ENCODE measurements at regions not wholly inside any gene's neighbourhood (a gene's known extent, or its start where the extent isn't known, plus 50 kb on each side); places are given as distances from the start of the nearest gene placed in this dataset.
A peak's percentile ranks its signal among the peaks of the same experiment; 100 is the strongest.

DNA sequence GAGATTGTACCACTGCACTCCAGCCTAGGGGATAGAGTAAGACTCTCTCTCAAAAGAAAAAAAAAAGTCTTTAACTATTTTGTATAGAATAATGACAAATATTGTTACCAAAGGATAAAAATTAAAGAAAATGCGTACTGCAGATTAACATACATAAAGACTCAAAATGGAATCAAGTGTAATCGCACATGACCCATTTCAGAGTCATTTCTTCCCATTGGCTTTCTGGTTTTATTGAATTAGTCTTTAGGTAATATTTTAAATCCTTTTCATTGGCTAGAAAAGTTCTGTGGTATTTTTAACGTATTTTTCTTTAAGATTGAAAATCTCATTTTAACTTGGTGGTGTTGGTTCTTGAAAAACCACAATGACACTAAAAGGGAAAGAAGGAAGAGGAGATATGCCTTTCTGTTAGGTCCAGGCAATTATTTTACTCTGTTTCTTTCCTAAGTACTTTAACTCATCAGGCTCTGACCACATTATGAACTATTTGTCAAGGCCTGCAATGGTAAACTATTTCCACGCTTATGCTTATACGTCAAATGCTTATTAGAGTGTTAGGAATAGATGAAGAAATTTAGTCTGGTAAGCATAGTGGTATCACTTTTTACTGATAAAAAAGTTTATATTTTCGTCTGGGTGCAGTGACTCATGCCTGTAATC, 52.3 kb downstream of the PLEKHG1 start:
- DNase-seq (ENCODE audit: low spot score), result no peak

DNA sequence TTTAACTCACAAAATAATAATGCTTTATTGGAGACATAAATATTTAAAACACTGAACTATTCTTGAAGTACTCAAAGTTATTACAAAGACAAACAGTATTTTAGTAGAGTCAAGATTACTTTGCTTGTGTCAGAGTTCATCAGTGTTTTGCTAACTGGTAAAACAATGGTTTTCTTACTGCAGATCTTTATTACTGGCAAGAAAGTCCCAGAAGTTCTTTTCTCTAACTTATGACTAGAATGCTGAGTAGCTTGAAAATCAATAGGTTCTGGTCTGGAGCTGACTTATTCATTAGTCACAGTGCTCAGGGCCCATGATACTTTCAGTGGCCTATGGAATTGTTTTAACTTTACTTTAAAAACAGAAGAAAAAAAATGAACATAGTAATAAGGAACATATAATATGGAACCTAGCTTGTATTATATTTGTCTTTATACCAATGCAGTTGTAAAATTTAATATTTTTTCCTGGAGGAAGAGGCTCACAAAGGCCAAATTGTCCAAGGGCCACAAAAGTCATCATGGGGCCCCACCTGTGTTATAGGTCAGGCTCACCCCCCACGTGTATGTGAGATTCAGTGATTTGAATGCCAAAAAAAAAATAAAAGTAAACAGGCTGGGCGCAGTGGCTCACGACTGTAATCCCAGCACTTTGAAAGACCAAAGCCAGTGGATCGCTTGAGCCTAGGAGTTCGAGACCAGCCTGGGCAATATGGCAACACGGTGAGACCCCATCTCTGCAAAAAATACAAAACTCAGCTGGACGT, 53.3 kb downstream of the PLEKHG1 start:
- no peak for DNase-seq (ENCODE audit: low spot score)

DNA sequence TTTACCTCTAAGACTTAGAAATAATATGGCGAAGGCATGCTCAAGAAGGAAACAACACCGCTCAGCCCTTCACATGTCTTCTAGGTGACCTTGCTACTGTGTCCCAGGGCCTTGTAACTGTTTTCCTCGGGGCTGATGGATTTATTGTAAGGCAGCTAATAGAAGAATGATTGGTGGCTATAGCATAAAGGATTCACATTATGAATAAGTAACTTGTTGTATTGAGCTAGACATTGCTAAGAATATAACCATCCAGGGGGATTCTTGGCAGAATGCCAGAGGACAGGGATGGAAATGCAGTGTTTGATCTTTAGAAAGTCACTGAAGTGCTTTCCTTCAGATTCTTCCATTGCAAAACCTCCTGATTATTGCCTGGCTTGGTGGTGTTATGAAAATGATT, 54.9 kb downstream of the PLEKHG1 start:
- DNase-seq (ENCODE audit: low spot score), result no peak

DNA sequence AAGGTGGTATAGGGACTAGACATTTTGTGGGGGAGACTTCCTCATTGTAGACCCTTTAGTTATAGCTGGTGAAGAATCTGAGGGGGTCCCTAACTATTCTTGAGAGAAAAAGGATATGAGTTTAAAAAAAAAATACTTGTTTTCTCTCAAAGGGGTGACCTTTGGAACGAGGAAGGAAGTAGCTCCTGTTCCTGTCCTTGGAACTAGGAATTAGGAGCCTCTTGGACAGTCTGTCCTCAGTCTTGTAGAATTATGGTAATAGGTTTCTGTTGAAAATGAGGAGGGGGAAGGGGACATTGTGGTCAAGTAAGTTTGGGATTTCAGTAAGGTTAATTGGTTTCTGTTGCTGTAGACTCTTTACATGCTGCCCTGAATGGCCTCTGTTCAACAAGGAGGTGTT, 56.5 kb downstream of the PLEKHG1 start:
- DNase-seq (ENCODE audit: low spot score), result no peak

DNA sequence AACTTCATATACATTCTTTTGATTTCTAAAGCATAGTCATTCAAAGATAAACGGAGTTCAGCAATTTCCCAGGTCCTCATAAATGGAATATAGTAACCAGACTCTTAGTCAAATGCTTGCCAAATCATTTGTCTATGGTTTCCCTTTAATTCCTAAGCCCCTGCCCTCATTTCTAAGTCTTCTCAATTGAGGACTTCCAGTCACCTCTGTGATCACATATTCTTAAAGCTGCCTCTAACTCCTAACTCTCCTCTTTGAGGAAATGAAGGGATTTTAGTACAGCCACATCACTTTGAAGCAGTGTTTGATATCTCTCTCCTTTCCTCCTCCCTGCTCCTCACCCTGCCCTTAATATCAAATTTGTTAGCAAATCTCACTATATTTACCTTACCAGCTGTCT, 58.7 kb downstream of the PLEKHG1 start:
- DNase-seq (ENCODE audit: low spot score), result no peak

DNA sequence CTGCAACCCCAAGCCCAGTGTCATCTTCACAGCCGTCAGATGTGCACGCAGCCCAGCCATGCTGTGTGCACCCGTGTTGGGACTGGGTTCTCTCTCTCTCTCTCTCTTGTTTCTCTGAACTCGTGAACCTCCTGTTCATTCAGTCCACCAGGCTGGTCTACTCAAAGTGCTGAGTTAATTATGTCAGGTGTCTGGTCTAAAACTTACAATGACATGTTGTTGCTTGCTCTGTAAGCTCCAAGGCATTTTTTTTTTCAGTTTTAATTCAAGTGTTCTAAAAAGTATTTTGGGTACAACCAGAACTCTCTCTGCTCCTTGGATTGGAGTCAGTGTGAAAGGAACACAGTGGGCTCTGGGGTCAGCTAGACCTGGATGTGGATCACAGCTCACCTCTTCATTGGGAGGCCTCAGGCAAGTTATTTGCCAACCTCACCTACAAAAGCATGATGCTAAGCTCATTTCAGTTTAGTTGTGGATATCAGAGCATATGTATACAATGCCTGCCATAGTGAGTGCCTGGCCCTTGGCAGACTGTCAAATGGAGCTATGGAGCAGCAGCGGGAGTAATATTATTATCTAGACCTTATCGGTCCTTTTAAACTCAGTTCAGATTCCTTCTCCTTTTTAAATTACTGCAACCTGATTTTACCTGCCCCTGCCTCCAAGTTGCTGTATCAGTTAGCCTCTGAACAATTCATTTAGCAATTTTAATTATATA, 59.5 kb downstream of the PLEKHG1 start:
- DNase-seq (ENCODE audit: low spot score), result no peak

DNA sequence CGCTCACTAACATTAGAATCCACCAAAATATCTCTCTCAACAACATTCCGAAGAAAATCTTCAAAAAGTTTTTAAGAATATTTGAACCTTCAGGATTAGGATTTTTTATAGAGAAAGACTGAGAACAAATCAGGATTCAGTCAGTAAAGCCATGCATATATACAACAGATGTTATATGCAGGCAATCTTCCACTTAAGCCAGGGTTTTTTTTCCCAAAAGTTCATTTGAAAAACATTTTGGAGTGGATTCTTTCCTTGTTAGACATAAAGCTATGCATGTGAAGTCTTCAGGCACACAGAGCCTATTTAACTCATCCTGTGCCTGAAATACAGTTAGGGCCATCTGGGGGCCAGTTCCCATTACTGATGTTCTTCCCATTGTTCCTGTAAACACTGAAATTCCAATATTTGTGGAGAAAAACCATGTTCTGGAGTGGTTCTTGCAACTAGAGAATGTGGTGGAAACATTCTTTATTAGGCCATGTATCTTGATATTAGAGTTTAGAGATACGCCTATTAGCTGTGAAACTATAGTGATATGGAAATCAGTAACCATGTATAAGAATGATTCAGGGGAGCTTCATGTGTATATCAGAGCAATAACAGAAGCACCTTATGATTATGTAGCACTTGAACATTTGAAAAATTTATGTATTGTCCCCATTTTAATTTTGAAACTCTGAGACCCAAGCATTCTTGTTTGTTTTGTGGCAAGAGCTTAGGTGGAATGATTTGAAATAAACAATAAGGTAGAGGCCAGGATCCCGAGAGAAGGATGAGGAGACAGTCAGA, 61.7 kb downstream of the PLEKHG1 start:
- DNase-seq (ENCODE audit: low spot score), result no peak

DNA sequence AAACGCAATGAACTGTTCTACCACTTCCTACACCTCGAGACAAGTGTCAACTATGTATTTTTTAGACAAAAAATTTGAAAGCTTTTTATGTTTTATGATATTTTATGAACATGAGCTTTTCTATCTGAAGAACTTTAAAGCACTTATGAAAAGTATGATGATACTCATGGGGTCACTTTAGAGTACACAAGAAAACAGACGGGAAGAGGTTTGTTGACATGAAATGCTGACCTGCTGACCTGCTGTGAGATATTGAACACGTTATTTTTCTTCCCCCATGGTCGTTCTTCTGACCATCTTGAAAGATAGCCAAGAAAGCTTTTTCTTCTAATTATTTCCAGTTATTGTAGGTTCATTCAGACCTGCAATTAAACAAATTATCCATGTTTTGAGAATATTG, 63.1 kb downstream of the PLEKHG1 start:
- no peak for DNase-seq (ENCODE audit: low spot score)

DNA sequence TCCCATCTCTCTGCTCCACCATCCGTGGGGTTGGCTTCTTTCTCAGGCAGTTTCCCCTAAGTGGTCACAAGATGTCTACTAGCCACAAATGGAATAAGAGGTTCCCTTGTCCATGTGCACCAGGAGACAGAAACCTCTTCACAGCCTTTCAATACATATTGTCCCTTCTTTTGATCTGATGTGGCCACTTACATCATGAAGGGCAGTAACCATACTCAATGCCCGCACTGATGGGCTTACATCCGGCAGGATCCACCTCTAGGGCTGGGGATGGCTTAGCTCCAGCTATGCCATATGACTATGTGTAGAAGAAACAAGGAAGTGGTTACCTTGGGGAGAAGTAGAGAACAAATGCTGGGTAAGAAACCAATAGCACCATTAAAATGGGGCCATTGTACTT, 64.4 kb downstream of the PLEKHG1 start:
- no peak for DNase-seq (ENCODE audit: low spot score)

DNA sequence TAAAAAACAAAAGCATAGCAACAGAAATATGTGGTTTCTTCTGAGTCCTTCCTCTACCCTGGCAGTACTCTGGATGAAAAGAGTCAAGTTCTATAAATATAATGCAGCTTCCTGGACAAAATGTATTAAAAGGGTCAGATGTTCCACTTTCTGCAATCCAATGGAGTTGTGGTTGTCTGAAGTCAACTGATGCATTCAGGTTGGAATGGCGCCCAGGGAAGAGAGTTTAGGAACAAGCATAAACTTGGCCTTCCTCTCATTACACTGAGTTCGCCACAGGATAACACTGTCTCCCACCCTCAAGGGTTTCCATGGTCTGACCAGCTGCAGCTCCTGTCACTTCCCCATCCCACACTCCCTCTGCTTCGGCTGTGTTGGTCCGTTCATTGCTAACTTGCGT, 66.4 kb downstream of the PLEKHG1 start:
- DNase-seq (ENCODE audit: low spot score), result no peak

DNA sequence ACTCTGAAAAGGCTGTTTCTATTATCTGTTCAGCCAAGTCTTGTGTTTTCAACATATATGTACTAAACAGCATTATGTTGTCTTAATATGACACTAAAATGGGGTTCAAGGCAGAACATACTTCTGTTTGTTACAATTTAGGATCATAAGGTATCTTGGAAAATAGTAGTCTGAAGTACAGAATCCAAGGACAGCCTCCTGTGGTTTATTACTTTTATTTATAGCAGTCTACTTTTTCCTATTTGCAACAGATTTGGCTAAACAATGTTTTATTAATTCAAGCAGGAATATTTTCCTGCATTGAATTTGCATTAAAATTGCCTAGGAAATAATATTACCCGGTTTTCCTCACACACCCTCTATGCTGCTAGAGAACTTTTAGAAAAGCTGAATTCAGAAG, 67.7 kb downstream of the PLEKHG1 start:
- DNase-seq (ENCODE audit: low spot score), result no peak

DNA sequence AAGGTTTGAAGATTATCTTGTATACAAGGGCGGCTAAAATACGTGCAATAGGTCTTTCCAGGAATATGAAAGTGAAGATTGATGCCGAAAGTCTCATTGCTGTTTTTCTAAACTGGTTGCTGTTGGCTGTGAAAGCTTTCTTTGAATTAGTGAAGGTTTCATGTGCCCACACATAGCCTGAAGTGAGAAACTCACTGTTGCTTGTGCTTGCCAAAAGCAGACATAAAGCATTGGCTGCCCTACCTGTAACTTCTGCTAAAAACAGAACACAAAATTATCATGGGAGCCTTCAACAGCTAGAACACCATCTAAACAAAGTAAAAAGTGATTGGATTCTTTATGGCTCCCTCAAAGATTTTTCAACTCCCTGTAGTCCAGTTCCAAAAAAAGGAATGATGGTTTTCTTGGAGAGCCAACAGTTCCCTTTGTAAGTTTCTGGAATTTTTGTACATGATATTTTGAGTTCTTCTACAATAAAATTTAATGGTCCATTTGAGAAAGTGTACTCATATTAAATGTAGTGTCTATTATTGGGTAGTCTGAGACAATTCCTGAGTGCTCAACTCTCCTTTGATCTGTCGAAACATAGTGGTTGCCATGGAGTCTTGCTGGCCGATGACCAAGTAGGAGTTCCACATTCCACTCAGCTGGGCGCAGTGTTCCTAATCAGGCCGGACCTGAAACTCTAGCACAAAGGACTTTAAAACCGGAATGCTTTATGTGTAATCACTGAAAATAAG, 68.5 kb downstream of the PLEKHG1 start:
- DNase-seq (ENCODE audit: low spot score), result peak; percentile 29

DNA sequence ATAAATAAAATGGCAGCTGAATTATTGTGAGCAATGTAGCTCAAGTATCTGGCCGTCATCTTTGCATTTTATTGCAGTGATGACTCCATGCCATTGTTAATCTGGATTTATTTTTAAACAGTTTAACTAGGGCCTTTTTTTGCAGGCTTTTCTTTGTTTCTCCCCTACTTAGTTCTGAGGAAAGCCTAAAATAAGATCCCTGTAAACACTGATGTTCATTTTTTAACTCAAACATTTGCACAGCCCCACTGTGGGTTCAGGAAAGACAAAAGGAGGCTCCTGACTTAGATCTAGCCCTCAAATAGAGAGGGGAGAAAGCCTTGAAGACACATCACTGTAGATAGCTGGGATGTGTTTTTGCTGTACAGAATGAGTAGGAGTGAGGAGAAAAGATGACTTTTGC, 69.2 kb downstream of the PLEKHG1 start:
- DNase-seq (ENCODE audit: low spot score), result no peak

DNA sequence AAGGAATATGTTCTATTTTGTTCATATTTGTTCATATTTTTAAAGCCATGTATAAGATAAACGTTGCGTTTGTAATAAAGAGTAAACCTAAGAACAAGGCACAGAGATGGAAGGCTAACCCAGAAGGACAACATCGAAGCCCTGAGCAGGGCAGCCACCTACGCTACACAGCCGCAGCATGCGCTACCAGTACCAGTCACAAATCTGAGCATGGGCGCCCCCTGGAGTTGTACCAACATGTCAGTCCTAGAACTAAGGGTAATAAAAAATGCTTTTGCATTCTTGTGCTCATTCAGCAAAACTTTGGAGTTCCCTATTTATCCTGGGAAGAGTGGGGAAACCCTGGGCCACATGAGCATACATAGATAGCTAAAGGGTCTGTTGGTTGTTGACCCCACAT, 70.6 kb downstream of the PLEKHG1 start:
- DNase-seq (ENCODE audit: low spot score), result no peak

DNA sequence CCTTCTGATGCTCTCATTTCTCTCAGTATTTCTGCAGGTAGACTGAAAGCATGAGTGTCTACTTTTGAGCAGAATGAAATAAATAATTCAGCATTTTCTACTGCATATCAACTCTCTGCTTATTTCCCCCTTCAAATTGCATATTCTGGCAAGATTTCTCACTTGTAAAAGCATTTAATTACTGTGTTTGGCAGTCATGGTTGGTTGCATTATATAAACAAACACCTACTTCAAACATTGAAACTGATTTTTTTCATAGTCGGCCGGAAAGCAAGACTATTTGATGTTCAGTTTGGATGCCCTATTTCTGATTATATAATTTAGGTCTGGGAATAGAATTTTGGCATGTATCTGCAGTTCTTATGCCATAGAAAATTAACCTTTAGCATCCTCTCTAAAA, 73.1 kb downstream of the PLEKHG1 start:
- DNase-seq (ENCODE audit: low spot score), result no peak

DNA sequence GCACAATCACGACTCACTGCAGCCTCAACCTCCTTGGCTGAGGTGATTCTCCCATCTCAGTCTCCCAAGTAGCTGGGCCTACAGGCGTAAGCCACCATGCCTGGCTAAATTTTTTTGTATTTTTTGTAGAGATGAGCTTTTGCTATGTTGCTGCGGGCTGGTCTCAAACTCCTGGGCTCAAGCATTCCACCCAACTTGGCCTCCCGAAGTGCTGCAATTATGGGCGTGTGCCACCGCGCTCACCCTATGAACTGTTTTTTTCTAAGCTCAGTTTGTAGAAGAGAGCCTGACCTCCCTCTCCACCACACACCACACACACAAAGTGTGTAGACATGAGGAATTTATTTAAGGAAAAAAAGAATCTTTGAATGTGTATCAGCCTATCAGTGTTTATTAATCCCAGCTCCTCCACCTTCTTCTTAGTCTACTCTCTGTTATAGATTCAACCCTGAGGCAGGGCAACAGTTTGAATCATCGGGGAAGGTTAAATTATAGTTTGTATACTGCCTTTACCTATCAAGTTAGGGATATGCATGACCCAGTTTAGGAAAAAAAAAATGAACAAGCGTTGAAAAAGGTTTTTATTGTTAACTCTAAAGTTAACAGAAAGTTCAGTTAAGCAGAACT, 74.1 kb downstream of the PLEKHG1 start:
- DNase-seq (ENCODE audit: low spot score), result no peak

DNA sequence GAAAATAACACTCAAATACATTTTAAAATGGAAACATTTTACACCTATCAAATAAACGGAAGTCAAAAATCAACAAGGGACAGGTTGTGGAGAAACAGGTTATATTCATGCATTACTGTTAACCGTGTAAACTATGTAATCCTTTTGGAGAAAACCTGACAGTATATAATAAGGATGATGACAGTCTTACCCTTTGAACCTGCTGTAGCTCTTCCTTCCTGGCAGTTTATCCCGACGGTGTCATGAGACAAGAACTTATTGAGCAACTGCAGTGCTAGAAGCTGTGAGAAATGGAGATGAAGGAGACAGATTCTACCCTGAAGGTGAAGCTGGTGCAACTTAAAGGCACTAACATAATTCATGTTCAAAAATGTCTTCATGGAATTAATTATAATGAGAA, 76.7 kb downstream of the PLEKHG1 start:
- no peak for DNase-seq (ENCODE audit: low spot score)

DNA sequence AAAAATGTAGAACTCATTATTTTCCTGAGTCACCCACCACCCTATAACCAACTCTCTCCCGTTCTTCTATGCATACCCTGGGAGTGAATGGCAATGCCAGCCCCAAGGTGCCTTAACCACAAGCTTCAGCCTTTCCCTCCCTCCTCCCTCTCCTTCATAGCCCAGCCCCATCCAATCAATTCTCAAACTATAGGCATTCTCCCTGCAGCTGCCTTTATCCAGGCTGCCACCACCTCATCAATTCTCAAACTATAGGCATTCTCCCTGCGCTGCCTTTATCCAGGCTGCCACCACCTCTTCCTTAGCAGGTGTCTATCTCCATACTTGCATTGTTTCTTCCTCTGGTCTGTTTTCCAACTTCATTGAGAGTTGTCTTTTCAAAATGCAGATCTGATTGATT, 77.1 kb downstream of the PLEKHG1 start:
- DNase-seq (ENCODE audit: low spot score), result no peak

DNA sequence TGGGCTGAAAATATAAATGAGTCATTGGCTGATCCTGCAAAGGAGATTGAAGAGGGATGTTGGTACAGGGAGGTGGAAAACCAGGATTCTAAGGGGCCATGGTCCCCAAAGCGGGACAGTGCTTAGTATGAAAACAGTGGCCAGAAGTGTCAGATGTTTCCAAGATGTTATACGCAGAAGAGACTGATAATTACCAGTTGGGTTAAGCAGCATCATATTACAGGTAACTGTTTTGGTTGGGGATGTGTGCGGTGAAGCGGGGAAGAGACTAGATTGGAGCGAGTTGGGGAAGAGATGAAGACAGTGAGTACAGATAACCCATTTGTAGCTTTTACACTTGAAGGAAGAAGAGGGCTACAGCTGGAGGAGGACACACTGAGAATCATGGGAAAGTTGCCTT, 80.8 kb downstream of the PLEKHG1 start:
- DNase-seq (ENCODE audit: low spot score), result no peak

DNA sequence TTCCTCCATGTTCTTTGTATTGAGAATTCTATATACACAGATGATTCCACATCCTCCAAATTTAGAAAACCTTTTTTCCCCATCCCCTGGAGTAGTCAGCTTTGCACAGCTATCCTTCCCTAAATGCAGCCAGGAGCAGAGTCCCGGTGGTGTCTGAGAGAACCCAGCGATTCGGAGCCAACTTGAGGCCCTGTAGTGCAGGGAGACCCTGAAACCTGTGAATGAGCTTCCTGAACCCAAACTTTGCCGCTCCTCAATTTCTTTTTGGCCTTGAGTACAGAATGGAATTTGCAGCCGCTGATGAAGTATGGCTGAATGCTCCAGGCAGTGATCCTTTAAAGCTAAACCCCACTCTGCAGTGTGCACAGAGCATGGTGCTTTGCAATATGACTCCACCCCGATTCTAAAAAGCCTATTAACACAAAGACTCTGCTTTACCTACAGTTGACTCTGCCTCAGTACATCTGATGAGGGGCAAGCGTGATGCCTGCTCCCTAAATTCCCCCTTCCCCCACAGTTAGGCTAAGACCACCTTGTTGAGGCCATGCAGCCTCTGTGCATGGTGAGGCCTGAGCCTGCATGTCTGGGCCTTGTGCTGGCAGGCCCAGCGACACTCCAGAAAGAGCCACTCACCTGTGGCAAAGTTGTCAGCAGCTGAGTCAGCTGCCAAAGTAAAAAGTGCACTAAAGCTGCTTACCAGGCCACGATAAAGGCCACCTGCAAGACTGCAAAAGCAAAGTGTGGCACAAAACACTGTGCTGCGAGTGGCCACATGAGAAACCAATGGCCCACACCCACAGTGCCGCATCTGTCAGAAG, 82.1 kb downstream of the PLEKHG1 start:
- DNase-seq (ENCODE audit: low spot score), result no peak

Data from A172 (cell line).